OCI-LY1 (cell line): ENCODE measurements at regions not wholly inside any gene's neighbourhood (a gene's known extent, or its start where the extent isn't known, plus 50 kb on each side); places are given as distances from the start of the nearest gene placed in this dataset.

ENCODE experiments used
- EZH2 ChIP-seq: fragments of 200-600 bp; sonication (generic), shearing (Covaris generic); IDR thresholded peaks from 2 replicates; pipeline ENCODE4 v1.8.0; 2017; ENCODE audit warnings: borderline replicate concordance, mixed run types, mild to moderate bottlenecking, antibody characterized with exemption, low read length, moderate library complexity, mixed read lengths
- TF ChIP-seq, protein P1 (sequence below): fragments of 200-600 bp; sonication (generic), shearing (Covaris generic); IDR thresholded peaks from 2 replicates; pipeline ENCODE4 v1.5.1; 2017; ENCODE audit warnings: mild to moderate bottlenecking, antibody characterized with exemption, low read length, moderate library complexity, mixed read lengths

DNA sequence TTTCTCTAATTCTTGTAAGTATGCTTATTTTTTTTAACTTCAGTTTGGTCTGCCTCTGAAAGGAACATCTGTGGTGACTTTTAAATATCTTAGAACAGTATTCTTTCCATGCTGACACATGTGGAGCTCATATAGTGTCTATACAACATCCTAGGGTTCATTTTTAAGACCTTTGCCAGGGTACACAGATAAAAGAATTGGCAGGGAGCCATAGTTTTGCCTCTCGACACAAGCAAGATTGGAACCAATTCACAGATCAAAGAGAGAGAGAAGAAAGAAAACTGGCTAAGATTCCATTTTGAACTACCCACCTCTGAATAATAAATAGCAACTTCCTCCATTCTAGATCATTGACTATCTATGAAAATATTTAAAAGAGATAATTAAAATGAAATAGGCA is 142.7 kb upstream of the ST6GAL2 start:
- TF ChIP-seq, protein P1, sequence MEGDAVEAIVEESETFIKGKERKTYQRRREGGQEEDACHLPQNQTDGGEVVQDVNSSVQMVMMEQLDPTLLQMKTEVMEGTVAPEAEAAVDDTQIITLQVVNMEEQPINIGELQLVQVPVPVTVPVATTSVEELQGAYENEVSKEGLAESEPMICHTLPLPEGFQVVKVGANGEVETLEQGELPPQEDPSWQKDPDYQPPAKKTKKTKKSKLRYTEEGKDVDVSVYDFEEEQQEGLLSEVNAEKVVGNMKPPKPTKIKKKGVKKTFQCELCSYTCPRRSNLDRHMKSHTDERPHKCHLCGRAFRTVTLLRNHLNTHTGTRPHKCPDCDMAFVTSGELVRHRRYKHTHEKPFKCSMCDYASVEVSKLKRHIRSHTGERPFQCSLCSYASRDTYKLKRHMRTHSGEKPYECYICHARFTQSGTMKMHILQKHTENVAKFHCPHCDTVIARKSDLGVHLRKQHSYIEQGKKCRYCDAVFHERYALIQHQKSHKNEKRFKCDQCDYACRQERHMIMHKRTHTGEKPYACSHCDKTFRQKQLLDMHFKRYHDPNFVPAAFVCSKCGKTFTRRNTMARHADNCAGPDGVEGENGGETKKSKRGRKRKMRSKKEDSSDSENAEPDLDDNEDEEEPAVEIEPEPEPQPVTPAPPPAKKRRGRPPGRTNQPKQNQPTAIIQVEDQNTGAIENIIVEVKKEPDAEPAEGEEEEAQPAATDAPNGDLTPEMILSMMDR: no peak
- TF ChIP-seq EZH2: no peak
